DND-41 (cell line): ENCODE measurements at regions not wholly inside any gene's neighbourhood (a gene's known extent, or its start where the extent isn't known, plus 50 kb on each side); places are given as distances from the start of the nearest gene placed in this dataset.

Experiments
- ATAC-seq: fragments of 200-7000 bp; cut with Tn5 transposase; 3 replicates; pipeline ENCODE4 v1.9.1; 2021; ENCODE audit warnings: low read depth; ENCODE audit not compliant: insufficient read depth
- DNase-seq: peaks from one replicate; pipeline ENCODE4 v3.0.0-alpha.2; 2020
- H2AFZ ChIP-seq: 2 replicates; pipeline ENCODE4 v1.6.0; 2012; ENCODE audit warnings: low read depth, low read length
- H3K27ac ChIP-seq: 2 replicates; pipeline ENCODE4 v1.5.1; 2012; ENCODE audit warnings: low read length, inconsistent platforms
- H3K27me3 ChIP-seq: fragments of 200-600 bp; sonication (generic); 2 replicates; pipeline ENCODE4 v1.6.0; 2012; ENCODE audit warnings: low read length, mild to moderate bottlenecking, inconsistent platforms; ENCODE audit not compliant: insufficient read depth, poor library complexity
- H3K36me3 ChIP-seq: 2 replicates; pipeline ENCODE4 v1.5.1; 2012; ENCODE audit warnings: low read length, inconsistent platforms; ENCODE audit not compliant: insufficient read depth
- H3K4me1 ChIP-seq: 2 replicates; pipeline ENCODE4 v1.5.1; 2012; ENCODE audit warnings: mild to moderate bottlenecking, low read length; ENCODE audit not compliant: insufficient read depth
- H3K4me2 ChIP-seq: 2 replicates; pipeline ENCODE4 v1.6.0; 2012; ENCODE audit warnings: mild to moderate bottlenecking, moderate library complexity, low read length, inconsistent platforms; ENCODE audit not compliant: insufficient read depth
- H3K4me3 ChIP-seq, 2 experiments: fragments of 200-600 bp in 1 of 2; shearing (Covaris generic) in 1 of 2; 2 replicates each; pipeline ENCODE4 v1.5.1; 2012 to 2016; ENCODE audit warnings: inconsistent platforms in 2 of 2, low read length in 2 of 2, mild to moderate bottlenecking in 2 of 2, low read depth in 1 of 2, moderate library complexity in 1 of 2
- H3K79me2 ChIP-seq: 2 replicates; pipeline ENCODE4 v1.6.0; 2012; ENCODE audit warnings: low read length, inconsistent platforms; ENCODE audit not compliant: insufficient read depth
- H3K9ac ChIP-seq: 2 replicates; pipeline ENCODE4 v1.6.0; 2012; ENCODE audit warnings: low read depth, mild to moderate bottlenecking, inconsistent platforms, low read length, moderate library complexity
- H3K9me3 ChIP-seq: 2 replicates; pipeline ENCODE4 v1.5.1; 2012; ENCODE audit warnings: low read length, moderate library complexity, mild to moderate bottlenecking, inconsistent platforms; ENCODE audit not compliant: insufficient read depth, severe bottlenecking
- H4K20me1 ChIP-seq: 2 replicates; pipeline ENCODE4 v1.6.0; 2012; ENCODE audit warnings: low read length; ENCODE audit not compliant: insufficient read depth
- EZH2 ChIP-seq: IDR thresholded peaks from 3 replicates; pipeline ENCODE4 v1.6.1; 2012; ENCODE audit warnings: borderline replicate concordance, low read depth, mild to moderate bottlenecking, moderate library complexity, low read length, inconsistent platforms; ENCODE audit not compliant: severe bottlenecking
- TF ChIP-seq, protein P1 (sequence below): IDR thresholded peaks from 2 replicates; pipeline ENCODE4 v1.5.1; 2012; ENCODE audit warnings: borderline replicate concordance, low read length, moderate library complexity, mild to moderate bottlenecking; ENCODE audit not compliant: poor library complexity, severe bottlenecking; ENCODE audit errors: extremely low read depth

DNA sequence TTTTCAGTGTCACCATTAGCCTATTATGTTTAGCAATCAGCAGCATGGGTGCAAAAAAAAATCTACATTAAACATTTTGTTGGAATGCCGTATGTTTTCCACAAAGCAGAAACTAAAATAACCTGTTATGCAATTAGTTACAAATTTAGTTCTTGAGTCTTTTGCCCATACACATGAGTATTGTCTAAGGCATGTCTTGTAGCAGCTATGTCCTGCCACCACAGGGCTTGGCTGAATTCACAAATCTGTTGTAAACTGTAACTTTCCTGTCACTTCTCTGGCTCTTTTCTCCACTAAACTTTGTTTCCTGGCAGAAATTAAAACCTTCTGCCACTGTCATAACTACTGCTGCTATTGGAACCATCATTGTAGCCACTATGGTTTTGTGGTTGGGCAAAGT lies 277.9 kb upstream of the SPRY2 start:
- H3K27ac ChIP-seq: no peak overlapping the region
- no peaks in the 10 kb centered on the region for H3K4me1 ChIP-seq
- DNase-seq: no peak
- no peak overlapping the region for H2AFZ ChIP-seq
- no peak overlapping the region for H3K4me2 ChIP-seq
- TF ChIP-seq EZH2: no peak
- TF ChIP-seq, protein P1, sequence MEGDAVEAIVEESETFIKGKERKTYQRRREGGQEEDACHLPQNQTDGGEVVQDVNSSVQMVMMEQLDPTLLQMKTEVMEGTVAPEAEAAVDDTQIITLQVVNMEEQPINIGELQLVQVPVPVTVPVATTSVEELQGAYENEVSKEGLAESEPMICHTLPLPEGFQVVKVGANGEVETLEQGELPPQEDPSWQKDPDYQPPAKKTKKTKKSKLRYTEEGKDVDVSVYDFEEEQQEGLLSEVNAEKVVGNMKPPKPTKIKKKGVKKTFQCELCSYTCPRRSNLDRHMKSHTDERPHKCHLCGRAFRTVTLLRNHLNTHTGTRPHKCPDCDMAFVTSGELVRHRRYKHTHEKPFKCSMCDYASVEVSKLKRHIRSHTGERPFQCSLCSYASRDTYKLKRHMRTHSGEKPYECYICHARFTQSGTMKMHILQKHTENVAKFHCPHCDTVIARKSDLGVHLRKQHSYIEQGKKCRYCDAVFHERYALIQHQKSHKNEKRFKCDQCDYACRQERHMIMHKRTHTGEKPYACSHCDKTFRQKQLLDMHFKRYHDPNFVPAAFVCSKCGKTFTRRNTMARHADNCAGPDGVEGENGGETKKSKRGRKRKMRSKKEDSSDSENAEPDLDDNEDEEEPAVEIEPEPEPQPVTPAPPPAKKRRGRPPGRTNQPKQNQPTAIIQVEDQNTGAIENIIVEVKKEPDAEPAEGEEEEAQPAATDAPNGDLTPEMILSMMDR: no peak
- H3K36me3 ChIP-seq: no peaks in the 10 kb centered on the region
- H3K4me3 ChIP-seq: no peak overlapping the region
- H3K79me2 ChIP-seq: no peaks in the 10 kb centered on the region
- no peaks in the 10 kb centered on the region for H4K20me1 ChIP-seq
- ATAC-seq: no peak
- H3K9me3 ChIP-seq: no peaks in the 10 kb centered on the region
- H3K9ac ChIP-seq: no peak overlapping the region
- H3K27me3 ChIP-seq: no peaks in the 10 kb centered on the region

DNA sequence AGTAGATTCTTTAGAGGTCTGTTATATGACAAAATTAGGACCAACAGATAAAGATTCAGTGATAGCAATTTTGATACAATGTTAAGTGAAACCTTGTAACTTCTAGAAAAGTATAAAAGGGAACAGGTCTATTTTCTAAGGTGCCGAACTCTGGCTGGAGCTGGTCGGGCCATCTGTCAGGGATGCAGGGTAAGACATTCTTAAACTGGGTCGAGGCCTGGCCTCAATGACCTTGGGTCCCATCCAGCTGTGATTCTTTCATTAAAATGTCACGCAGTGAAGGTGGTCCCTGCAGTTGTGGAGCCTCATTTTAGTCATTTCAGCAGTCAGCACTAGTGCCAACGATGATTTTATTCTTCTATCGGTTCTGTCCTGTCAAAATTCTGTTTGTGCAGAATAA lies 271.9 kb upstream of the SPRY2 start:
- DNase-seq (no peak), ATAC-seq (no peak)
- H3K9me3 ChIP-seq: no peaks in the 10 kb centered on the region
- H2AFZ ChIP-seq: no peak overlapping the region
- H4K20me1 ChIP-seq: no peaks in the 10 kb centered on the region
- no peak overlapping the region for H3K4me2 ChIP-seq
- H3K27ac ChIP-seq: no peak overlapping the region
- H3K27me3 ChIP-seq: no peaks in the 10 kb centered on the region
- no peaks in the 10 kb centered on the region for H3K36me3 ChIP-seq
- TF ChIP-seq EZH2: no peak
- TF ChIP-seq, protein P1: no peak
- H3K79me2 ChIP-seq: no peaks in the 10 kb centered on the region
- no peak overlapping the region for H3K9ac ChIP-seq
- no peak overlapping the region for H3K4me3 ChIP-seq
- no peaks in the 10 kb centered on the region for H3K4me1 ChIP-seq

DNA sequence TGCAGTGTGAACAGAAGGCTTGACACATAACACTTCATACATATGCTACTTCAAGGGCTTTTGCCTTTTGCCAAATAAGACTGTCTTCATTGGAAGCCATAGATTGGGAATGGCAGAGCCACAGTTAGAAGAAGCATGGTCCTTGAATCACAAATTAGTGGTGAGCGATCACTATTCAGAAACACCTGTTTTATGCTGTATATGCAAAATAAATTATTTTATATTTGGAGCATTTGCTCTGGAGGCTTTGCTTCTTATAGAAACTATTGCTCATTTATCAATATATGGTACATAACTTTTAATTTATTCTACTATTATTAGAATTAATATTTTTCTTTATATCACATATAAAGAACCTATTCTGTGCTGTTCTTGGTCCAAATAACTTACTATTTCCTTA lies 270.4 kb upstream of the SPRY2 start:
- H3K4me2 ChIP-seq: no peak overlapping the region
- TF ChIP-seq, protein P1: no peak
- no peak for TF ChIP-seq EZH2
- H3K4me3 ChIP-seq: no peak overlapping the region
- no peaks in the 10 kb centered on the region for H3K9me3 ChIP-seq
- no peaks in the 10 kb centered on the region for H4K20me1 ChIP-seq
- no peaks in the 10 kb centered on the region for H3K36me3 ChIP-seq
- no peaks in the 10 kb centered on the region for H3K79me2 ChIP-seq
- H3K9ac ChIP-seq: no peak overlapping the region
- no peak overlapping the region for H3K27ac ChIP-seq
- ATAC-seq: no peak
- no peak overlapping the region for H2AFZ ChIP-seq
- no peaks in the 10 kb centered on the region for H3K27me3 ChIP-seq
- no peak for DNase-seq
- H3K4me1 ChIP-seq: no peaks in the 10 kb centered on the region

DNA sequence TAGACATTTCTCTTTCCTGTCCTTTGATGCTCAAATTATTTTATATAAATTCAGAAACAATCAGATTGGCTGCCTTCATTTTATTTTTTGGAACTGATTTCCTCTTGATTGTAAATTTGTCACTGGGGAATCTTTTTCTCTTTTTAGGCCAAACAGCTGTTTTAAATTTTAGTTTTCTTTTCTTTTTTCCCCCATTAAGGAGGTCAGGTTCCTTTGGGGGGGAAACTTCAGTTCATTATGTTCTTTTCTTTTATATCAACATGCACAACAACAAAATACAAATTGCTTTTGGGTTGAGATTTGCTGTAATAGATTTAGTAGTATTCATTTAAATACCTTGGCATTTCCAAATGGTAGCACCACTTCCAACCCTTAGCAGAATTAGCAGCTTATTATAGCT lies 264.8 kb upstream of the SPRY2 start:
- Histone ChIP-seq H3K36me3 (no peaks in the 10 kb centered on the region), H3K27ac (no peak overlapping the region), H3K4me2 (no peak overlapping the region), H3K4me1 (no peaks in the 10 kb centered on the region), H2AFZ (no peak overlapping the region), H3K79me2 (no peaks in the 10 kb centered on the region), H3K27me3 (no peaks in the 10 kb centered on the region), H3K9ac (no peak overlapping the region), H3K4me3 (no peak overlapping the region), H3K9me3 (no peaks in the 10 kb centered on the region), H4K20me1 (no peaks in the 10 kb centered on the region)
- no peak for ATAC-seq
- DNase-seq: no peak
- TF ChIP-seq, protein P1: no peak
- no peak for TF ChIP-seq EZH2
